ENCODE measurements at regions not wholly inside any gene's neighbourhood (a gene's known extent, or its start where the extent isn't known, plus 50 kb on each side); places are given as distances from the start of the nearest gene placed in this dataset.

GRCh38 chr2:116319001-116319400 is 1495.5 kb upstream of the DDX18 start:
- no peak for TF ChIP-seq CTCF (conservative IDR thresholded peaks at IDR 0.05; ENCODE audit: low read length)
- TF ChIP-seq EZH2phosphoT487 (IDR thresholded peaks at IDR 0.05; ENCODE audit: borderline replicate concordance): no peak

Measured in Loucy (cell line).